ENCODE measurements at regions not wholly inside any gene's neighbourhood (a gene's known extent, or its start where the extent isn't known, plus 50 kb on each side); places are given as distances from the start of the nearest gene placed in this dataset.

DNA sequence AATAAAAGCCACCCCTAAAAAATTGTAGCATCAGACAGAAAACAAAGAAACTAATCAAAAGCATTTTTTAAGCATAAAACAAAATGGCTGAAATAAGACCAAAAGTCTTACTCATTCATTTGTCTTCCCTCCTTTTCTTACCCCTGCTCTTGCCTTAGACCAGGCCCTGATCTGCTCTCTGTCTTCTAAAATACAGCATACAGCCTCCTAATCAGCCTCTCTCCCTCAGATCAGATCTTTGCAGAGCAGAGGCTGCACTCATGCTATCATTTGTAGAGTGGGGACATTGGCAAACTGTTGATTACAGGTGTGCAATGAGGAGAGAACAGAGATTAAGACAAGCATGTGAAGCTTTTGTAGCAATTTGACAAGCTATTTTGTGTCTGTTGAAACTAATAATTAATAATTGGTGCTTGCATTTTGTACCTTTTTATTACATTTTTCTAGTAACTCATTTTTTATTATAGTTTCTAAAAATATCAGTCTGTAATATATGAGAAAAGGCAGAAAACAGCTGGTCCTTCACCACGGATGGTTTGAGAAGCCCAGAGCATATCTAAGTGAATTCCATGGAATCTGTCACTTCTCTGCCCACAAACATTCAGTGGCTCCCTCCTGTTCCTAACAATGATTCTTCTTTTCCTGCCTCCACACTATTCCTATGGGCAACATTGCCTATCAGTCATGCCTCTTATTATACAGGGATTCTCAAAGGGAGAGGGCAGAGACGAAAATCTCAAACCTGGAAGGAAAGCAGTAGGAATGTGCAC is 286.2 kb upstream of the STT3B start:
- ATAC-seq (no peak), DNase-seq (no peak)
- Histone ChIP-seq H3K4me1 (no peaks in the 10 kb centered on the region), H3K36me3 (no peaks in the 10 kb centered on the region), H3K9me3 (no peaks in the 10 kb centered on the region), H3K27ac (no peak overlapping the region), H3K27me3 (no peaks in the 10 kb centered on the region), H3K4me3 (no peak overlapping the region)
- TF ChIP-seq, protein P1, sequence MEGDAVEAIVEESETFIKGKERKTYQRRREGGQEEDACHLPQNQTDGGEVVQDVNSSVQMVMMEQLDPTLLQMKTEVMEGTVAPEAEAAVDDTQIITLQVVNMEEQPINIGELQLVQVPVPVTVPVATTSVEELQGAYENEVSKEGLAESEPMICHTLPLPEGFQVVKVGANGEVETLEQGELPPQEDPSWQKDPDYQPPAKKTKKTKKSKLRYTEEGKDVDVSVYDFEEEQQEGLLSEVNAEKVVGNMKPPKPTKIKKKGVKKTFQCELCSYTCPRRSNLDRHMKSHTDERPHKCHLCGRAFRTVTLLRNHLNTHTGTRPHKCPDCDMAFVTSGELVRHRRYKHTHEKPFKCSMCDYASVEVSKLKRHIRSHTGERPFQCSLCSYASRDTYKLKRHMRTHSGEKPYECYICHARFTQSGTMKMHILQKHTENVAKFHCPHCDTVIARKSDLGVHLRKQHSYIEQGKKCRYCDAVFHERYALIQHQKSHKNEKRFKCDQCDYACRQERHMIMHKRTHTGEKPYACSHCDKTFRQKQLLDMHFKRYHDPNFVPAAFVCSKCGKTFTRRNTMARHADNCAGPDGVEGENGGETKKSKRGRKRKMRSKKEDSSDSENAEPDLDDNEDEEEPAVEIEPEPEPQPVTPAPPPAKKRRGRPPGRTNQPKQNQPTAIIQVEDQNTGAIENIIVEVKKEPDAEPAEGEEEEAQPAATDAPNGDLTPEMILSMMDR (IDR thresholded peaks at IDR 0.05) = no peak
- intact Hi-C loops (cut with DNase I) = no loop called here

DNA sequence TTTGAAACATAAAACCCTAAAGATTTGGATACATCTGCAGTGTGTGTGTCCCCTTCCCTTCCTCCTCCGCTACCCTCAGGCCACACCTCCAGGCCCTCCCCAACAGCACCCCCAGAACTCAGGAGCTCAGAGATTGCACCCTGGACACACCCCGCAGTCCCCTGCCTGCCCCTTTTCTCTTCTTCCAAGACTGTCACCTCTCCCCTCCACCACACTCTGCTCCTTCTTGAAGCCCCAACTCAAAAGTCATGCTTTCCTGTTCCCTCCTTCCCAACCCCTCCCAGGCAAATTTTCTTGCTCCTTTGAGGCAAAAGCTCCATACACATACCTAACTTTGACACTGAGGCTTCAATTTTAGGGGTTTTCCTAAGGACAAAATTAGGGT is 285.7 kb upstream of the STT3B start:
- Histone ChIP-seq H3K4me1 (no peaks in the 10 kb centered on the region), H3K4me3 (no peak overlapping the region), H3K36me3 (no peaks in the 10 kb centered on the region), H3K27me3 (no peaks in the 10 kb centered on the region), H3K27ac (no peak overlapping the region), H3K9me3 (no peaks in the 10 kb centered on the region)
- TF ChIP-seq, protein P1 (IDR thresholded peaks at IDR 0.05) = no peak
- ATAC-seq (no peak), DNase-seq (no peak)
- intact Hi-C loops (cut with DNase I) = no loop called here

DNA sequence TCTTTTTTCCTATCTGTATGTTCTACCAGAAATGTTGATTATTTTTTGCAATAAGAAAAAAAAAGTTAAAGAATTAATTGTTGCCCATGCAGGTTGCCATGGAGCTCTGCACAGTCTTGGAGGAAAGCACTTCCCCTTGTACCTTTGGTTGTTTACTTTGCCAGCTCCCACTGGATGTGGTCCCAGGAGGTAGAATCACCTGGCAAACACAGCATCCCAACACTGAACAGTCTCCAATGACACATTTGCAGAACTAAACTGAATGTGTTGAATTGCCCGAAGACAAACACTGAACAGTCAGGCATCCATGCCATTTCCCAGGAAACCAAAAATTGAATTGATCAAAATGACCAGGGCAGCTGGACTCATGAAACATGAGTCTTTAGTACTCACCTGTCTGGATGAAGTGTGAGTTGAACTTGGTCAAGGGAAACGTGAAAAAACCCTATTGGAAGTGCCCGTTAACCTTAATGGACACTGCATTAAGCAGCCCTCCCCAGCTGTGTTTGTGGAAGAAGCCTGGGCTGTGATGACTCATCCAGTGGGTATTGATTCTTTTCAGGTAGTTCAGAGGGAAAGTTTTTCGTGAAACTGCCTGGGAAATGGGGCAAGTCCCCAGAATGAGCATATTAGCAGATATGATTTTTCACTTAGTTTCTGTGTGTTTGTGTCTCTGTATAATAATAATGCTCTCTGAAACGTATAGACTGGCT is 284.7 kb upstream of the STT3B start:
- TF ChIP-seq, protein P1 (IDR thresholded peaks at IDR 0.05) = no peak
- Histone ChIP-seq H3K4me3 (no peak overlapping the region), H3K9me3 (no peaks in the 10 kb centered on the region), H3K27ac (no peak overlapping the region), H3K27me3 (no peaks in the 10 kb centered on the region), H3K4me1 (no peaks in the 10 kb centered on the region), H3K36me3 (no peaks in the 10 kb centered on the region)
- intact Hi-C loops (cut with DNase I) = no loop called here
- no peak for ATAC-seq
- DNase-seq = no peak

DNA sequence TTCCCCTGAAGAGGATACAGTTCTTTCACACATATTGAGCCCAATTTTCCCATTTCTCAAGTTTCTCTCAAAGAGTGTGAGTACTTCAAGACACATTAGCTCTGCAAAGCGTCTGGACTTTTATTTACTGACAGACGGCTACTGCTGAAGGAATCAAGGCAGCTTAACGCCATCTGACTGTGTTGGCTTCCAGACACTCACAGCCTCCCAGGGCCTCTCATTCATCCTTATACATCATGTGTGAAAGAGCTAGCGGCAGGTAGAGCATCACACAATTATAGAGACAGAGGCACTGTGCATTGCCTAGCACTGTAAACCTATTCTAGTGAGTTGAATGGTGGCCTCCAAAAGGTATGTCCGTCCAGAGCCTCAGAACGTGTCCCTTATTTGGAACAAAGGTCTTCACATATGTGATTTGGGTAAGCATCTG is 284.1 kb upstream of the STT3B start:
- TF ChIP-seq, protein P1 (IDR thresholded peaks at IDR 0.05) = no peak
- H3K27ac ChIP-seq = no peak overlapping the region
- DNase-seq (no peak), ATAC-seq (no peak)
- no peak overlapping the region for H3K4me3 ChIP-seq
- H3K27me3 ChIP-seq = no peaks in the 10 kb centered on the region
- no peaks in the 10 kb centered on the region for H3K4me1 ChIP-seq
- no peaks in the 10 kb centered on the region for H3K36me3 ChIP-seq
- no peaks in the 10 kb centered on the region for H3K9me3 ChIP-seq
- intact Hi-C loops (cut with DNase I) = no loop called here

DNA sequence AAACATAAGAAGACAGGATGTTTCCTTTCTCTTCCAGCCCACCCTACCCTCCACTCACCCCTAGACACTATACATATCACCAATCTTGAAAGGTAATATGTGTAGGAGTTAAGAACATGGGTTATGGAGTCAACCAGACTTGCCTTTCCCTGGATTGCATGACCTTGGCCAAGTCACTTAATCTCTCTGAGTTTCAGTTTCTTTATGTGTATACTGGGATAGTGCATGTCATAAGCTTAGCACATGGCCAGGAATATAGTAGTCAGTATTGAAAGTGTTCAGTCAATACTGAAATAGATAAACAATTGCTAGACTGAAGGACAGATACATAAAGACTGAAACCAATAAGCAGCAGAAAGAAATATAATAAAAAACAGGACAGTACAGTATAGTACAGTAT is 283.2 kb upstream of the STT3B start:
- H3K4me3 ChIP-seq = no peak overlapping the region
- intact Hi-C loops (cut with DNase I) = no loop called here
- no peaks in the 10 kb centered on the region for H3K27me3 ChIP-seq
- H3K4me1 ChIP-seq = no peaks in the 10 kb centered on the region
- H3K9me3 ChIP-seq = no peaks in the 10 kb centered on the region
- no peaks in the 10 kb centered on the region for H3K36me3 ChIP-seq
- ATAC-seq (no peak), DNase-seq (no peak)
- TF ChIP-seq, protein P1 (IDR thresholded peaks at IDR 0.05) = no peak
- no peak overlapping the region for H3K27ac ChIP-seq
